ENCODE measurements at regions not wholly inside any gene's neighbourhood (a gene's known extent, or its start where the extent isn't known, plus 50 kb on each side); places are given as distances from the start of the nearest gene placed in this dataset.
A peak's percentile ranks its signal among the peaks of the same experiment; 100 is the strongest.

DNA sequence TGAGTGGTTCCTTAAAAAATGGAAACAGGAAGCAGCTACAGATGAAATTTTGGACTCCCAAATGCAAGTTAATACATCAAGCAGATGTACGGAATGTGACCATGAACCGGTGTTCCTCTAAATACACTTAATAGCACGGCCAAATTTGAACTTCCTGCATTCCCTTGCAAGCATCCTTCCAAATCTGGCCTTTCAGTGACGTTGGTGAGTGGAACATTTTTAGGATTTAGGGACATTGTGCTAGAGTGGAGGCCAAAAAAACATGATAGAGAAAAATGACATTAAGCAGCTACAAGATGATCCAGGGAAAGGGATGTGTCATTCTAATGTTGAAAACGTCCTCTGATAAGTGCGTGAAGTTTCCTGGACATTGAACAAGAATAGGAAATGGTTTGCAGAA is 62.1 kb downstream of the CTAGE1 start:
- H3K27me3 Mint-ChIP-seq, result peaks cover 4% of the 10 kb centered on the region
- H3K4me3 Mint-ChIP-seq, result no peak overlapping the region
- no peaks in the 10 kb centered on the region for H3K9me3 Mint-ChIP-seq
- H3K27ac Mint-ChIP-seq, result no peak overlapping the region
- no peaks in the 10 kb centered on the region for H3K4me1 Mint-ChIP-seq (ENCODE audit: low read depth)
- no peaks in the 10 kb centered on the region for H3K36me3 Mint-ChIP-seq (ENCODE audit: low read depth)

DNA sequence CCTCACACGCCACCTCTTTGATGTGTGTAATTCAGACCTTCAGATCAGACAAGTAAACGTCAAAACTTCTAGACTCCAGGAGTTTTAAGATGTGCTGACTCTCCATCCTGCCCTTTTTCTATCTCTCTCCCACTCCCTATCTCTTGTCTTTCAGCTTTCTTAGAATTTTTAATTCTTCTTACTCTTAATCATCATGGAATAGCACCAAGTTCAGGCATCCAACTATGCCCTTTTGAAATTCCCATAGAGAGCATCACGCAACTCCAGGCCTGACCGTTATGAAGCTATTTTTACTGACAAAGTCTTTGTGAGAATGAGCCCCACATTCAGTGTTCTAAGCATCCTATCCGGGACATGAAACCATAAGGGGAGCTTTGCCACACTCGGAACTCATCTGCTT is 62.6 kb downstream of the CTAGE1 start:
- no peaks in the 10 kb centered on the region for H3K4me1 Mint-ChIP-seq (ENCODE audit: low read depth)
- no peaks in the 10 kb centered on the region for H3K9me3 Mint-ChIP-seq
- no peaks in the 10 kb centered on the region for H3K36me3 Mint-ChIP-seq (ENCODE audit: low read depth)
- H3K27ac Mint-ChIP-seq, result no peak overlapping the region
- peaks cover 9% of the 10 kb centered on the region for H3K27me3 Mint-ChIP-seq
- no peak overlapping the region for H3K4me3 Mint-ChIP-seq

- peaks cover 45% of the 10 kb centered on the region for H3K4me1 Mint-ChIP-seq (ENCODE audit: low read depth)
- H3K27ac Mint-ChIP-seq, result no peak overlapping the region
- H3K9me3 Mint-ChIP-seq, result no peaks in the 10 kb centered on the region
- peak overlapping the region; percentile 7 for H3K4me3 Mint-ChIP-seq
- H3K36me3 Mint-ChIP-seq (ENCODE audit: low read depth), result no peaks in the 10 kb centered on the region
- peaks cover 44% of the 10 kb centered on the region for H3K27me3 Mint-ChIP-seq
These were observed 67.7 kb downstream of the CTAGE1 start for GRCh38 chr18:22349966-22350365.

- Mint-ChIP-seq H3K4me1 (ENCODE audit: low read depth) (peaks cover 50% of the 10 kb centered on the region), H3K36me3 (ENCODE audit: low read depth) (no peaks in the 10 kb centered on the region), H3K9me3 (no peaks in the 10 kb centered on the region), H3K4me3 (peak overlapping the region; percentile 77), H3K27ac (peak overlapping the region; percentile 34), H3K27me3 (peaks cover 44% of the 10 kb centered on the region)
These were observed 68.3 kb downstream of the CTAGE1 start for GRCh38 chr18:22349317-22349898.

- Mint-ChIP-seq H3K4me3 (peak overlapping the region; percentile 77), H3K27ac (peak overlapping the region; percentile 34), H3K36me3 (ENCODE audit: low read depth) (no peaks in the 10 kb centered on the region), H3K9me3 (no peaks in the 10 kb centered on the region), H3K4me1 (ENCODE audit: low read depth) (peaks cover 57% of the 10 kb centered on the region), H3K27me3 (peaks cover 44% of the 10 kb centered on the region)
These were observed 69.0 kb downstream of the CTAGE1 start for GRCh38 chr18:22348521-22349316.

DNA sequence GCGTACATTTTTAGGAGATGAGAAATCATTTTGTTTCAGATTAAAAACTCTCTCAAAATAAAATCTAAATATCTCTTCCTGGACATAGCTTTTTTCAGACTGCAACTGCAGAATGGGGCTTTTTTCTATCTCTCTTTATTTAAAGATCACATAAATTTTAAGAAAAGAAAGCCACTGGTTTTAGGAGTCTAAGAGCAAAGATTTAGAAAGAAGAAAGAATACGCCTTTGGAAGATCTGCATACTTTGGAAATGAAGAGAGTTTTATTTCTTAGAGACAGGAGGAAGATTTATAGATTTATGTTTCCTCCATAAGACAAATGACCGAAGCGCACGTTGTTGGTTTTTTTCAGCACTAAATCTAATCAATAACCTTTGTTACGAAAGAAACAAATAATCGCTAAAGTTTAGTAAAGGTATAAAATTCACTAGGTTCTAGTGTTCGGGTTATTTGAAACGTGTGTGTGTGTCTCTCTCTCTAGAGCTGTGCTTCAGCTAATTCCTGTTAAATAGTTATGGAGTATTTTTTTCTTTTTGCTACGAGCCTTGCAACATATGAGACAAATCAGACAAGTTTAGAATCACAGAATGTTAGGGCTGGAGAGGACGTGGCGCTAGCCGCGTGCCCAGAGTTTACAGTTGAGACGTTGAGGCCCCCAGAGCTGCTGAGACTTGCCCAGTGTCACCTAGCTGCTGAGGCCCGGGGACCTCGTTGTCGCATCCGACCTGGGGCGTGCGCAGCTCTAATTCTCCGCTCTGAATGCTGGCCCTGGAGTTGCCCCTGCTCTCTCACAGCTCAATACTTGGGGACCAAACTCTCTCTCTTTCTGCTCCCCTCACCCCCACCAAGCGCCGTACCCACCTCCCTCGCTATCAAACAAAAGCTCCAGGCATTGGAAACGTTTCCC is 69.9 kb downstream of the CTAGE1 start:
- H3K9me3 Mint-ChIP-seq, result no peaks in the 10 kb centered on the region
- H3K4me1 Mint-ChIP-seq (ENCODE audit: low read depth), result peaks cover 66% of the 10 kb centered on the region
- H3K27ac Mint-ChIP-seq, result peak overlapping the region; percentile 16
- peaks cover 41% of the 10 kb centered on the region for H3K27me3 Mint-ChIP-seq
- H3K4me3 Mint-ChIP-seq, result peak overlapping the region; percentile 74
- no peaks in the 10 kb centered on the region for H3K36me3 Mint-ChIP-seq (ENCODE audit: low read depth)

DNA sequence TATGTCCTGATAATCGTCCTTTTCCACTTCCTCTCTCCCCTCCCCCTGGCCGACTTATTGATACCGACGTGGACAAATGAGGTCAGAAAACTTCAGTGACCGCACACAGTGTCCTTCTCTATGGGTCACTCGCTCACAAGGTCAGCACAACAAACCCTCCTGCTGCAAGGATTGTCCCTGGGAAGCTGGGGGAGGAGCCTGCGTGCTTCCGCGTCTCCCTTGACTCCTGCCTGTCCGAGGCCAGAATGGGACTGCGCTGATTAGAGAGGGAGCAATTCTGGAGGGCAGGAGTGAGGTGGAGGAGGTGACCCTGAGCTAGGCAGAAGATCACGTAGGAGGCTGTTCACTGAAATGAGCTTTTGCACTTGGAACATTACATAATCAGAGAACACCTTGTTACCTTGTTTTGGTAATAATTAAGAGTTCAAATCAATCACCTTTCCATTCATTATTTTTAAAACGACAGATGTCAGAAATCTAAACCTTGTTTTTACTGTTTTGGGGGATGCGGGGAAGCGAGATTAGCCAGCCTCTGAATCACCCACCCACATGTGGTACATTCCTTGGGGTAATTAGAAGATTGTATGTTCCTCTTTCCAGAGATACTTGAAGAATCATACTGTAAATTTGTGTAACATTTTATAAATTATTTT is 70.6 kb downstream of the CTAGE1 start:
- no peaks in the 10 kb centered on the region for H3K9me3 Mint-ChIP-seq
- no peaks in the 10 kb centered on the region for H3K36me3 Mint-ChIP-seq (ENCODE audit: low read depth)
- peaks cover 41% of the 10 kb centered on the region for H3K27me3 Mint-ChIP-seq
- peaks cover 70% of the 10 kb centered on the region for H3K4me1 Mint-ChIP-seq (ENCODE audit: low read depth)
- peak overlapping the region; percentile 45 for H3K27ac Mint-ChIP-seq
- peak overlapping the region; percentile 74 for H3K4me3 Mint-ChIP-seq

- Mint-ChIP-seq H3K9me3 (no peaks in the 10 kb centered on the region), H3K4me1 (ENCODE audit: low read depth) (peaks cover 72% of the 10 kb centered on the region), H3K27me3 (peaks cover 42% of the 10 kb centered on the region), H3K4me3 (peak overlapping the region; percentile 19), H3K27ac (no peak overlapping the region), H3K36me3 (ENCODE audit: low read depth) (no peaks in the 10 kb centered on the region)
These were observed 71.2 kb downstream of the CTAGE1 start for GRCh38 chr18:22346401-22346952.

DNA sequence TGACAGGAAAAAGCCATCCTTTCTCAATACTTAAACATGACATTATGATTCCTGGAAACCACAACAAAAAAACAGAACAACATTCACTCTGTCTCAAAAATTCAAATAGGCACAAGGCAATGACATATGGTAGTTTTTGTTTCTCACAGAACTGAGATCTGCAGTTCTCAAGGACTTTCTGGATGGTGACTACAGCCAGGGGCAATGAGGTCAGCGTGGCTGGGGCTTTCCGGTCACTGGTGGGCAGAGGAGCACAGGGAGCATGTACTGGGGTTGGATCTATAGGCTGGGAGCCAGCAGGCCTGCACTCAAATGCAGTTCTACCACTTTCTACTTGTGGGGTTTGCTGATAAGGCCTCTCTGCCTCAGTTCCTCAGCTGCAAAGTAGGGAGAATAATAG is 72.0 kb downstream of the CTAGE1 start:
- H3K4me3 Mint-ChIP-seq, result no peak overlapping the region
- peak overlapping the region; percentile 28 for H3K27ac Mint-ChIP-seq
- H3K9me3 Mint-ChIP-seq, result no peaks in the 10 kb centered on the region
- no peaks in the 10 kb centered on the region for H3K36me3 Mint-ChIP-seq (ENCODE audit: low read depth)
- H3K27me3 Mint-ChIP-seq, result peaks cover 45% of the 10 kb centered on the region
- peaks cover 75% of the 10 kb centered on the region for H3K4me1 Mint-ChIP-seq (ENCODE audit: low read depth)

DNA sequence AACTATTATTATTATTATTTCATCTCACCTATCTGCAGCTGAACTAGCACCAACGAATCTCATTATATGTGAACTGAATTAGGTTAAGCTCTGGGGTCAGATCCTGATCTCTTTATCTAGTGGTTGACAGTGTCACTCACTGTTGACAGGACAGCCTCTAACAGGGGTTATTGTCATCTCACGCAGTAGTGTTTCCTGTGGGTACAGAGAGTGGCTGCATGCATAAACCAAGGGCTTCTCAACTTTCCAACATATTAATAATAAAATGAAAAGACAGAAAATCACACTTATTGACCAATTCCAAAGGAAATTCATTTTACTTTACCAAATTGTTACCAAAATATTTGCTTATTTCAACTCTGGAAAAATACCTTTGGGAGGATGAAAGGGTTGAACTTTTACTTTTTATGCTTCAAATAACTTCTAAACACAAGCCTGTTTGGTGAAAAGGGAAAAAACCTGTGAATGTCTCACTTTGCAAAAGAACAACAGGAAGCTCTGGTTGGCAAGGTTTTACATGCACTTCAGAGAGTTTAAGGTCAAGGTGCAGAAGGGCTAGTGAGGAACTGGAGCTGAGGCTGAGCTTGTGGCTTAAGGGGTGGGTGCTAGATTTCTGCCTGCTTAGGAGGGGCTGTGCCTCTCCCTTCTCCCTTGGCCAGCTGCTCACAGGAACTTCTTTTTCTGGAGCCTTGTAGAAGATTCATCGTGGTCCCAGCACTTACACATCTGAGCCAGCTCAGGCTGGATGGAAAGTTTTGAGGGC is 72.6 kb downstream of the CTAGE1 start:
- H3K27ac Mint-ChIP-seq, result no peak overlapping the region
- H3K27me3 Mint-ChIP-seq, result peaks cover 39% of the 10 kb centered on the region
- H3K9me3 Mint-ChIP-seq, result no peaks in the 10 kb centered on the region
- H3K4me1 Mint-ChIP-seq (ENCODE audit: low read depth), result peaks cover 75% of the 10 kb centered on the region
- H3K36me3 Mint-ChIP-seq (ENCODE audit: low read depth), result no peaks in the 10 kb centered on the region
- no peak overlapping the region for H3K4me3 Mint-ChIP-seq

DNA sequence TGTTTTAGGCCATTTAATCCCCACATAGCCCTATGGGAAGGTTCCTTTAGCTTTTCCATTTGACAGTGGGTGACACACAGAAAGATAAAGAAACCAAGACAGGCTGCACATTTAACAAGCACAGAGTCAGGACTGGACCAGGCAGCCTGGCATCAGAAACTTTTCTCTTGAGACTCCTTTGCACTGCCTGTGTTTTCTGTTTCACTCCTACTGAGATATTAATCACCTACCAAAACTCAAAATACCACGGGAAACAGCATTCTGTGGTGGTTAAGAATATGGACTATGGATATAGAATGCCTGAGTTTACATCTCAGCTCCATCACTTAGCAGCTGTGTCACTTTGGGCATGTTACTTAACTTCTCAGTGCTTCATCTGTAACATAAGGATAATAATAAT is 73.3 kb downstream of the CTAGE1 start:
- H3K27ac Mint-ChIP-seq, result no peak overlapping the region
- peaks cover 33% of the 10 kb centered on the region for H3K27me3 Mint-ChIP-seq
- no peak overlapping the region for H3K4me3 Mint-ChIP-seq
- H3K4me1 Mint-ChIP-seq (ENCODE audit: low read depth), result peaks cover 70% of the 10 kb centered on the region
- H3K9me3 Mint-ChIP-seq, result no peaks in the 10 kb centered on the region
- no peaks in the 10 kb centered on the region for H3K36me3 Mint-ChIP-seq (ENCODE audit: low read depth)

DNA sequence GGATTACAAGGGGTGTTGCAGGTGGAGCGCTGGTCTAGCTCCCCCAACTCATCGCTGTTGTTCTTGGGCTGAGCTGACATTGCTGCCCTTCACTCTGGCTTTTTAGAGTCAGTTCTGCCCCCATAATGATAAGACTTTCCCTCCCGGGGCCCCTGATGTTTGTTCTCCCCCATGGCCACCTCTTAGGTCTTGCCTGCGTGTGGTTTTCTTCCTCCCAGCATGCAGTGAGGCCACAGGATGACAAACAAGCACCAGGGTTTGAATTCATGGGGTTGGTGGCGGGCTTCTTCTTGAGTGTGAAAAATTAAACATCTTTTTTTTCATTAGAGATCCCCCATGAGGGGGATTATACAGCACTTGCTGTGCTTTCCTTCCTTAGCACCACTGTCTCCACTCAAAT is 74.1 kb downstream of the CTAGE1 start:
- H3K9me3 Mint-ChIP-seq, result no peaks in the 10 kb centered on the region
- no peaks in the 10 kb centered on the region for H3K36me3 Mint-ChIP-seq (ENCODE audit: low read depth)
- H3K27me3 Mint-ChIP-seq, result peaks cover 25% of the 10 kb centered on the region
- H3K27ac Mint-ChIP-seq, result peak overlapping the region; percentile 36
- no peak overlapping the region for H3K4me3 Mint-ChIP-seq
- H3K4me1 Mint-ChIP-seq (ENCODE audit: low read depth), result peaks cover 65% of the 10 kb centered on the region

DNA sequence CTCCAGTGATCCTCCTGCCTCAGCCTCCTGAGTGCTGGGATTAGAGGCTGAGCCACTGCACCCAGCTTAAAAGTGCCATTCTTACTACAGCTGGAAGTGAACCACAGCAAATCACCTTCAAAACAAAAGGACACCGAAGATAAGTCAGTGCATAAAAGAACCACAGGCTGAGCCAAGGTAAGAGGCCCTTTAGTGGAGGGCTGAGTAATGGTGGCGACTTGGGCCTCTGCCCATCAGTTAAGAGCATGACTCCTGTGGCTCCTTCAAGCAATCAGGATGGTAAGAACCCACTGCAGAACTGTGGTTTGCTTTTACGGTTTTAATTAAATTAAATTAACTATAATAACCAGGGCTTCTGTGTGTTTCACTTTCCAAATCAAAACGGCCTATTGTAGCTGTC is 75.1 kb downstream of the CTAGE1 start:
- peaks cover 20% of the 10 kb centered on the region for H3K27me3 Mint-ChIP-seq
- no peaks in the 10 kb centered on the region for H3K36me3 Mint-ChIP-seq (ENCODE audit: low read depth)
- H3K4me3 Mint-ChIP-seq, result peak overlapping the region; percentile 27
- H3K27ac Mint-ChIP-seq, result peak overlapping the region; percentile 67
- H3K4me1 Mint-ChIP-seq (ENCODE audit: low read depth), result peaks cover 67% of the 10 kb centered on the region
- H3K9me3 Mint-ChIP-seq, result no peaks in the 10 kb centered on the region

- no peaks in the 10 kb centered on the region for H3K9me3 Mint-ChIP-seq
- H3K4me1 Mint-ChIP-seq (ENCODE audit: low read depth), result peaks cover 50% of the 10 kb centered on the region
- H3K27me3 Mint-ChIP-seq, result peaks cover 4% of the 10 kb centered on the region
- H3K36me3 Mint-ChIP-seq (ENCODE audit: low read depth), result no peaks in the 10 kb centered on the region
- no peak overlapping the region for H3K4me3 Mint-ChIP-seq
- H3K27ac Mint-ChIP-seq, result no peak overlapping the region
These were observed 77.4 kb downstream of the CTAGE1 start for GRCh38 chr18:22340331-22340730.
